ENCODE measurements at regions not wholly inside any gene's neighbourhood (a gene's known extent, or its start where the extent isn't known, plus 50 kb on each side); places are given as distances from the start of the nearest gene placed in this dataset.

DNA sequence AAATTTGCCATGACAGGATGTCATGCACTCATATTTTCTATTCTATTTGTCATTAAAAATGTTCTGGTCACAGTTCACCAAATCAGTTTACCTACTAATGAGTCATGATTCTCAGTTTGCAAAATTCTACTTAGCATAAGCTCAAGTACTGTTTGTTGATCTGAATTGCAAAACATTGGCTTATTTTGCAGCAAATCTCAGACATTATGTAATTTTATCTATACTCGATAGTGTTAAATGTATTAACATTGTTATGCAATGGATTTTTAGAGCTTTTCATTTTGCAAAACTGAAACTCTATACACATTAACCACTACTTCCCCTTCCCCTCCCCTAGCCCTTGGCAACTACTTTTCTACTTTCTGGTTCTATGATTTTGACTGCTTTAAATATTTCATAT is 213.8 kb upstream of the ZFP64 start (continued):
- peak; percentile 19 for TF ChIP-seq ZBTB33 (IDR thresholded peaks at IDR 0.05)

GRCh38 chr20:52404671-52405070 is 213.1 kb upstream of the ZFP64 start:
- Histone ChIP-seq H3K27ac (ENCODE audit: low read depth in 1 of 2, low read length in 2 of 2) (no peak overlapping the region), H3K4me3 (ENCODE audit: low read depth in 1 of 3, low read length in 3 of 3) (no peak overlapping the region), H3K27me3 (ENCODE audit: control insufficient read depth in 4 of 4, insufficient read depth in 4 of 4, low read length in 3 of 4) (no peaks in the 10 kb centered on the region), H3K9ac (ENCODE audit: low read depth in 1 of 2, low read length in 2 of 2) (no peak overlapping the region), H3K36me3 (ENCODE audit: control insufficient read depth in 4 of 4, insufficient read depth in 3 of 4, low read depth in 1 of 4, low read length in 3 of 4) (no peaks in the 10 kb centered on the region), H3K9me3 (ENCODE audit: control insufficient read depth in 4 of 4, low read length in 3 of 4) (no peaks in the 10 kb centered on the region), H3K4me1 (ENCODE audit: control insufficient read depth in 4 of 4, insufficient read depth in 4 of 4, low read length in 3 of 4) (no peaks in the 10 kb centered on the region)
- TF ChIP-seq RAD21 (IDR thresholded peaks at IDR 0.05) (no peak), HNF4G (IDR thresholded peaks at IDR 0.05) (no peak)
- WGBS = 75% methylated on average over 3 of the region's 3 CpGs
- no peak for DNase-seq (ENCODE audit: low spot score)

DNA sequence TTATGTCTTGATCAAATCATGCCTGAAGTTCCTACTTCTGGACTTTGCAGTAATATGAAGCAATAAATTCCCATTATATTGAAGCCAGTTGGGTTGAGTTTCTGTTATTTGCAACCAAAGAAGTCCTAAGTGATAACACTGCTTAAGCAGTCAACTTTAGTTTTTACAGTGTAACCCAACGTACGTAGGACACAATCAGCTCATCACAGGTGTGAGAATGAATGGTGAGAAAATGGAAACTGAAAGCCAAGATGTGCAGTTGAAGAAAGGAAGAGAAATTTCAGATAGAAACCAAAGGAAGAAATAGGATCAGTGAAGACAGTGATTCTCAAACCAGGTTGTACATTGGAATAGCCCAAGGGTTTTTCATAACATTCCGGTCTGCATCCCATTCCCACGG is 211.4 kb upstream of the ZFP64 start:
- Histone ChIP-seq H3K4me1 (ENCODE audit: control insufficient read depth in 4 of 4, insufficient read depth in 4 of 4, low read length in 3 of 4) (no peaks in the 10 kb centered on the region), H3K9ac (ENCODE audit: low read depth in 1 of 2, low read length in 2 of 2) (no peak overlapping the region), H3K27me3 (ENCODE audit: control insufficient read depth in 4 of 4, insufficient read depth in 4 of 4, low read length in 3 of 4) (no peaks in the 10 kb centered on the region), H3K36me3 (ENCODE audit: control insufficient read depth in 4 of 4, insufficient read depth in 3 of 4, low read depth in 1 of 4, low read length in 3 of 4) (no peaks in the 10 kb centered on the region), H3K9me3 (ENCODE audit: control insufficient read depth in 4 of 4, low read length in 3 of 4) (no peaks in the 10 kb centered on the region), H3K4me3 (ENCODE audit: low read depth in 1 of 3, low read length in 3 of 3) (no peak overlapping the region), H3K27ac (ENCODE audit: low read depth in 1 of 2, low read length in 2 of 2) (no peak overlapping the region)
- 80% methylated on average over 4 of the region's 4 CpGs for WGBS
- no peak for DNase-seq (ENCODE audit: low spot score)
- TF ChIP-seq HNF4A (conservative IDR thresholded peaks at IDR 0.05) (no peak), RXRA (IDR thresholded peaks at IDR 0.05) (no peak), FOXA2 (IDR thresholded peaks at IDR 0.05) (no peak), JUND (IDR thresholded peaks at IDR 0.05) (no peak), GABPA (IDR thresholded peaks at IDR 0.05 in 1 of 2, conservative IDR thresholded peaks at IDR 0.05 in 1 of 2) (no peak), CTCF (IDR thresholded peaks at IDR 0.05; ENCODE audit: low read depth, low read length, missing input control) (no peak), TAF1 (conservative IDR thresholded peaks at IDR 0.05) (no peak), MAX (IDR thresholded peaks at IDR 0.05) (no peak)

DNA sequence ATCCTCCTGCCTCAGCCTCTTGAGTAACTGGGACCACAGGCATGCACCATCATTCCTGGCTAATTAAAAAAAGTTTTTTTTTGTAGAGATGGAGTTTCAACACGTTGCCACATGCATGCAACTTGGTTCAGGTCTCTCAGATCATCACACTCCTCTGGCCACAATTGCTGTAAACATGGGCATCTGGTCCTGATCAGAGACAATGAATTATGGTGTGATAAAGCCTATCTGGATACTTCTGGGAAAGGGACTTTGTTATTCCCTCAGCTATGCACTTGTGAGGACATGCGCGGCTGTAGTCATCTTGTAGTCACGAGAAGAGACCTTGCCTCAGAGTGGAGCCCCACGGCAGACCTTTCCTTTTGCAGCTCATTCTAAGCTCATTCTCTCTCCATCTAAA is 210.9 kb upstream of the ZFP64 start:
- Histone ChIP-seq H3K9me3 (ENCODE audit: control insufficient read depth in 4 of 4, low read length in 3 of 4) (no peaks in the 10 kb centered on the region), H3K4me1 (ENCODE audit: control insufficient read depth in 4 of 4, insufficient read depth in 4 of 4, low read length in 3 of 4) (no peaks in the 10 kb centered on the region), H3K4me3 (ENCODE audit: low read depth in 1 of 3, low read length in 3 of 3) (no peak overlapping the region), H3K36me3 (ENCODE audit: control insufficient read depth in 4 of 4, insufficient read depth in 3 of 4, low read depth in 1 of 4, low read length in 3 of 4) (no peaks in the 10 kb centered on the region), H3K9ac (ENCODE audit: low read depth in 1 of 2, low read length in 2 of 2) (no peak overlapping the region), H3K27me3 (ENCODE audit: control insufficient read depth in 4 of 4, insufficient read depth in 4 of 4, low read length in 3 of 4) (no peaks in the 10 kb centered on the region), H3K27ac (ENCODE audit: low read depth in 1 of 2, low read length in 2 of 2) (no peak overlapping the region)
- WGBS = 88% methylated on average over 5 of the region's 5 CpGs
- DNase-seq (ENCODE audit: low spot score) = no peak
- TF ChIP-seq FOXA1 (IDR thresholded peaks at IDR 0.05) (no peak), SP1 (IDR thresholded peaks at IDR 0.05) (no peak), CTCF (IDR thresholded peaks at IDR 0.05; ENCODE audit: low read depth, low read length, missing input control) (no peak), GABPA (IDR thresholded peaks at IDR 0.05 in 1 of 2, conservative IDR thresholded peaks at IDR 0.05 in 1 of 2) (no peak), MAX (IDR thresholded peaks at IDR 0.05) (no peak), TAF1 (conservative IDR thresholded peaks at IDR 0.05) (no peak), RAD21 (IDR thresholded peaks at IDR 0.05) (no peak), EGR1 (IDR thresholded peaks at IDR 0.05; ENCODE audit: low read depth in 2 of 2) (no peak)
